ENCODE measurements at regions not wholly inside any gene's neighbourhood (a gene's known extent, or its start where the extent isn't known, plus 50 kb on each side); places are given as distances from the start of the nearest gene placed in this dataset.
A peak's percentile ranks its signal among the peaks of the same experiment; 100 is the strongest.

DNA sequence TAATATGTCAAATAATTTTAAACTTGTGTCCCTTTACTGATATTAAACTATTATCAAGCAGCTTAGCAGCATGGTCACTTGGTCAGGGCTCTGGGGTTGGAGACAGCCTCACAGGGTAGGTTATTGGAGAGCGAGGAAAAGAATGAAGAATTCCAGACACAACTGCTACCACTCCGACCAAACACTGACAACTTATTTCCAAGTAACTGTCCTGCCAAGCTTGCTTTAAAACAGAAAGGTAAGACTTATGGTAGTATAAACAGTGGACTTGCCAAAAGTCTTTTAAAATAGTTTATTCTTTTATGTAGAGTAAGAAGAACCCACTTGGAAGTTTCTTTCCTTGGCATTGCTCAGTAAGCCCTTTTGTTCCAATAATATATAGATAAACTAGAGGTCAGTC lies 364.1 kb downstream of the DEPDC1B start:
- DNase-seq (ENCODE audit: low read depth) = no peak

DNA sequence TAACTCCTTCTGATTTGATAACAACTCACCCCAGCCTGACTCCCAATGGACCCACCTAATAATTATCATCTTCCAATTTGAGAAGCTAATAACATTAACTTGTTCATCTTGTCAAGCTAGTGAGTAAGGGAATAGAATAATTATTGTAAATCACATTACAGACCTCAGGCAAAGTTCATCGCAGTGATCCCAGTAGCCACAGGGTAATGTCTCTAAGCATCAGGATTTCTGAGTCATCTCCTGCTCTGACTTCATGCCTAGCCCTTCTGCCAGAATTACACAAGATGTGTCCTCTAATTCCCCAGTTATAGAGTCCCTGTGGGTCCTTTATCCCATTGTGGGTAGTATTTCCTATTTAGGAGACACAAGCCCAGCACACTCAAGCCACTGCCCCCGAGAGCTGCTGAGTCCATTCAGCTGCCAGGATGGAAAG lies 365.7 kb downstream of the DEPDC1B start:
- no peak for DNase-seq (ENCODE audit: low read depth)

DNA sequence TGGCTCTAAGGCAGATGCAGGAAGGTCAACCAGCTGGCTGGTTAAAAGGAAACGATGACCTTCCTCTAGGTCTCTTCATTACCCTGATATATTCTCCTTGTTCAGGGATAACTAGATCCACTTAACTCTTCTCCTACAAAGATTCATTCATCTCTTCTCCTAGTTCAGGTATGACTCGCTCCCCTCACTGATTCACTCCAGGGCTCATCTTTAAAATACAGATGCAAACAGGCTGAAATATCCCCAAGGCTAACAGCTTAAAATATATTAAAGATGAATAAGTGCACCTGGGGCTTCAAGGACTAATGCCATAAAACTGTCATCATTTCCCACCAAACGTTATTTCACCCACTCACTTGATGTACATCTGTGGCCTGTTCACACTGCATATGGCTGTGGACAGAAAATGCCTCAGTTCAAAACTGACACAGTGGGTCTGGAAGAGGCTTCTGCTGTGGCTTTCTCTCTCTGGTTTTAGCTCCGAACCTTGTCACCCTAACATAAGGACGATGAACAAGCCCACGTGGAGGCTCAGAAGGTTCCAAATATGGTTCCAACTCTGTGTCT lies 366.9 kb downstream of the DEPDC1B start:
- DNase-seq (ENCODE audit: low read depth) = no peak

DNA sequence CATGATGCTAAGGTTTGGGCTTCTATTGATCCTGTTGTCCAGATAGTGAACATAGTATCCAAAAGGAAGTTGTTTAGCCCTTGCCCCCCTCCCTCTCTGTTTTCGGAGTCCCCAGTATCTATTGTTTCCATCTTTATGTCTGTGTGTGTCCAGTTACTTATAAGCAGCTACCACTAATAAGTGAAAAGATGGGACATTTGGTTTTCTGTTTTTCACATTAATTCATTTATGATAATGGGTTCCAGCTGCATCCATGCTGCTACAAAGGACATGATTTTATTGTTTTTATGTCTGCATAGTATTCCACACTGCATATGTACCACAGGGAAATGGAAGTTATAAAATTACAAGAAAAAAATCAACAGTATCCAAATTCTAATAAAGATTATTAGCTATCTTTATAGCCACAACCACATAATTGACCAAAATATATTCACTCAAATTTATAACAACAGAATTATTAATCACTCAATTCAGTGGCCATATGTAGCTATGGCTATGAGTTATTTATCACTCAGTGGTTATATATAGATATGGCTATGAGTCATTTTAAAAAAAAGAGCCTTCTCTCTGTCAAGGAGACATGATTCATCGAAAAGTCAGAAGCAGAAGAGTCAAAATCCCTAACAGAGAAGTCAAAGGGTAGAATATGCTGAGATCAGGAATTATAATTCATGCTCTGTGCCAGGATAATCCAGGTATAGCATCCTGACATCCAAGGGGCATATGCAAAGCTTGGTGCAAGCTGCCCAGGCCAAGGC lies 367.5 kb downstream of the DEPDC1B start:
- DNase-seq (ENCODE audit: low read depth) = no peak

DNA sequence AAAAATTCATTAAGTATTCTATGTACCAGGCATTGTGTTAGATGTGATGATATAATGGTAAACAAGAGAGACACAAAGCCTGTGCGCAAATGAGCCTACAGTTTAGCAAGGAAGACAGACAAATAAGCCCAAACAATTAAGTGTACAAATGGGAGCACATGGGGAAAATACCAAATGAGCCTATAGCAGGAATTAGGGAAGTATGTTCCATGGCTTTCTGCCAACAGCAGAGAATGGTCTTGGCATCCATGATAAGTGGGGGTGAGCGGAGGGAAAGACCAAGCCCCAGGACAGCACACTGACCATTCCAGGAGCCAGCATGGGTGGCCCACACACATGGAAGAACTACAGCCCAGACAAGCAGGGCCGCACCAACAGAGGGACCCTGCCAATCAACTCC lies 369.7 kb downstream of the DEPDC1B start:
- no peak for DNase-seq (ENCODE audit: low read depth)

DNA sequence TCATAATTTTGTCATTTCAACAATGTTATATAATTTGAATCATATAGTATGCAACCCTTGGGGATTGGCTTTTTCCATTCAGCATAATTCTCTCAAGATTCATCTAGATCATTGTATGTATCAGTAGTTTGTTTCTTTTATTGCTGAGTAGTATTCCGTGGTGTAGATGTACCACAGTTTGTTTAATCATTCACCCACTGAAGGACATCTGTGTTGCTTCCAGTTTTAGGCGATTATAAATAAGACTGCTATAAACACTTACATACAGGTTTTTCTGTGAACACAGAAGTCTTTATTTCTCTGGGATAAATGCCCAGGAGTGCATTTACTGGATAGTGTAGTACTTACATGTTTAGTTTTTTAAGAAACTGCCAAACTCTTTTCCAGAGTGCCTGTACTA lies 374.1 kb downstream of the DEPDC1B start:
- DNase-seq (ENCODE audit: low read depth) = no peak

DNA sequence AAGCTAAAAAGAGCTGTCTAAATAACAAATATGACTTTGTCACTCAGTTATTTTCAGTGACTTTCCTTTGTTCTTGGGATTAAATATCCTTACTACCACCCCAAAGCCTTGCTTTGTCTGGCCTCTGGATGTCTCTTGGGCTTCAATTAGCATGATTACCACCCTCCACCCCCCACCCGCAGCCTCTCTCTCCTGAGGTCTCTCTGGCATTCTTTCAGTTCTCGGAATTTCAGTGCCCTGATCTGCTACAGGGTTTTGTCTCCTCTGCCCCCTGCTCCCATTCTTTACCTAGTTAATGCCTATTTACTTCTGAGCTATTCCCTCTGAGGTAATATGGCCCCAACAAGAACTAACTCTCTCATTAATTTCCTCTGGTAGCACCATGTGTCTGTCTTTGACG lies 376.4 kb downstream of the DEPDC1B start:
- DNase-seq (ENCODE audit: low read depth) = no peak

DNA sequence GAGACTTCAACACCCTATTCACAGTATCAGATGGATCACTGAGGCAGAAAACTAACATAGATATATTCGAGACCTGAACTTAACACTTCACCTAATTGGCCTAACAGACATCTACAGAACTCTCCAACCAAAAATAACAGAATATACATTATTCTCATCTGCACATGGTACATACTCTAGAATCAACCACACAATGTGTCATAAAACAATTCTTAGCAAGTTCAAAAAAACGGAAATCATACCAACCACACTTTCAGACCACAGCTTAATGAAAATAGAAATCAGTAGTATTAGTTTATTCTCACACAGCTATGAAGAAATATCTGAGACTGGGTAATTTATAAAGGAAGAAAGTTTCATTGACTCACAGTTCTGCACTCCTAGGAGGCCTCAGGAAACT lies 387.9 kb downstream of the DEPDC1B start:
- DNase-seq (ENCODE audit: low read depth) = no peak

DNA sequence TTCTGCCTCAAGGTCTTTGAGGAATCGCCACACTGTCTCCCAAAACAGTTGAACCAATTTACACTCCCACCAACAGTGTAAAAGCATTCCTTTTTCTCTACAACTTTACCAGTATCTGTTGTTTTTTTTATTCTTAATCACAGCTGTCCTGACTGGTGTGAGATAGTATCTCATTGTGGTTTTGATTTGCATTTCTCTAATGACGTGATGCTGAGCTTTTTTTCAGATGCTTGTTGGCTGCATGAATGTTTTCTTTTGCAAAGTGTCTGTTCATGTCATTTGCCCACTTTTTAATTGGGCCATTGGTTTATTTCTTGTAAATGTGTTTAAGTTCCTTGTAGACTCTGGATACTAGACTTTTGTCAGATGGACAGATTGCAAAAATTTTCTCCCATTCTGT lies 400.0 kb downstream of the DEPDC1B start:
- DNase-seq (ENCODE audit: low read depth) = no peak

DNA sequence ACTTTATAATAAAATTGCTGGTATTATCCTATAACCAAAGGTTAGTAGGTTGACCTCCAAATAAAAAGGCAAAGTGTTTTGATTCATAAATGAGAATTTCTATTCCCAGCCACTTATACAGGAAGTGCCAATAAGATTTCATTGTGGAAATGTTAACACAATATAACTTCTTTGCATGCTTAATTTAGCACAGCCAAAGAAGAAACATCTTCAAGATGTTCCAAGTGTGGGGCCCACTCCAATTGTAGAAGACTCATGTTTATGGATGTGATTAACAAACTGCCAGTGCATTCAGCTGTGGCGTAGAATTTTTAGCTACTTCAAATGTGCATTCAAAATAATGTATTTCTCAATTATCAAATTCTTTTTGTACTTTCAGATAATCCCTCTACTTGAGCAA lies 402.3 kb downstream of the DEPDC1B start:
- no peak for DNase-seq (ENCODE audit: low read depth)

DNA sequence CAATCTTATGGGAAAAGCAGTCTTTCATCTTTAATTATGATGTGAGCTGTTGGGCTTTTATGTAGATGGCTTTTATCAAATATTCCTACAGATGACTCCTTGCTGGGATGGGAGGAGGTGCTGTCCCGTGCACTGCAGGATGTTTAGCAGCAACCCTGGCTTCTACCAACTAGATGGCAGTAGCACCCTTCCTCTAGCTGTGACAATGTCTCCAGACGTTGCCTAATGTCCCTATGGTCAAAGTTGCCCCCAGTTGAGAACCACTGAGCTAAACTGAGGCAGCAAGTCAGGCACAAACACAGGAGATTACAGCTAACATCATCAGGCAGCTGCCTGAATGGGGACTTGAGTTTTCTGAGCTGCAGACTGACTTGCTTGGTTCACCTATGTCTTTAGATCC lies 401.9 kb upstream of the PDE4D start:
- no peak for DNase-seq (ENCODE audit: low read depth)

DNA sequence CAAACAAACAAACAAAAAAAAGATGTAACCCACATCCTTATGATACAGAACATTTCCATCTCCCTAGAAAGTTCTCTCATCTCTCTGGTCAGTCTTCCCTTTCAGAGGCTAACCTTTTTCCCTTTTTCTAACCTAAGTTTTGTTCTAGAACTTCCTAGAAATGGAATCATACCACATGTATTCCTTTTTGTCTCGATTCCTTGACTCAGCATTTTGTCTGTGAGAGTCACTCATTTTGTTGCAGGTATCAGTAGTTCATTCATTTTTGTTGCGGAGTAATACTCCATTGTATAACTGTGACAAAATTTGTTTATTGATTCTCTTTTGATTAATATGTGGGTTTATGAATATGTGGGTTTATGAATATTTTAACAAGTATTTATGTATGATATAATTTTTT lies 400.0 kb upstream of the PDE4D start:
- no peak for DNase-seq (ENCODE audit: low read depth)

DNA sequence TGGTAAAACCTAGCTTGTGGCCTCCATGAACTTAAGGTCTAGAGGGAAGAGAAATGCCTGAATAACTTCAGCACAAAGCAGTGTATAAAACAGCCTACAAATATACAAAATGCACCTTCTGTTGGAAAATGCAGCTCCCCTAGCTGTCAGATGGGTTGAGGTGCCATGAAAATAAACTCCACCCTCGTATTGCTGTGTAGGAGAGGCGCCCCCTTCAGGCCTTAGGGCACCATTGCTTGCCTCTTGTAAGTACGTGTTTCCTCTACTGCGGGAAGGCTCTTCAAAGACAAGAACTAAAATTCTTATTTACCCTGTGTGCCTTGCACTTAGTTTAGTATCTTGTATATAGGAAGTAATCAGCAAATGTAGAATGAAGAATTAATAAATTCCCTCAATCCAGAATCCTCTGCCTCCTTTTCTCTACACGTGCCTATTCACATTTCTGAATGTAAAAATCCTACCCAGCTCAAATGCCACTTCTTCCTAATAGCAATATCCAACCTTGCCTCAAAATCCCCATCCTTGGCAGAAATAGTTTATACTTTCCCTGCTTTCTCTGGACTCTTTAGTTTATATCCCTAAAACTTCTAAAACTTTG lies 393.7 kb upstream of the PDE4D start:
- peak; percentile 12 for DNase-seq (ENCODE audit: low read depth)

DNA sequence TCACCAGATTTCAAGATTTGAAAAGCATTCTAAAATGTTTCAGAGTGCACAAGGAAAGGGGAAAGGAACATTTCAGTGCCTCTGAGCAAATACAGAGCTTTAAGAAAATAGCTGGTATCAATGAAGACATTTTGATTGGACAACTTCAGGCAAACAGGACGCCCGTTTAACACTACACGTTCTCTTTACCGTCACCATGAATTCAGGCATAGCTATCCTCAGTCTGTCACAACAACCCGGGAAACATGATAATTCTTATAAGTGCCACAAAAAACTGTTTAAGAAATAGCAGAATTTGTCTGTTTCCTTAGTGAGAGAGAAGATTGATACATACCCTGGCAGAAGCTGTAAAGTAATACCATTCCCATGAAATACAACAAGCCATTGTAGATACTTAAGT lies 392.4 kb upstream of the PDE4D start:
- no peak for DNase-seq (ENCODE audit: low read depth)

DNA sequence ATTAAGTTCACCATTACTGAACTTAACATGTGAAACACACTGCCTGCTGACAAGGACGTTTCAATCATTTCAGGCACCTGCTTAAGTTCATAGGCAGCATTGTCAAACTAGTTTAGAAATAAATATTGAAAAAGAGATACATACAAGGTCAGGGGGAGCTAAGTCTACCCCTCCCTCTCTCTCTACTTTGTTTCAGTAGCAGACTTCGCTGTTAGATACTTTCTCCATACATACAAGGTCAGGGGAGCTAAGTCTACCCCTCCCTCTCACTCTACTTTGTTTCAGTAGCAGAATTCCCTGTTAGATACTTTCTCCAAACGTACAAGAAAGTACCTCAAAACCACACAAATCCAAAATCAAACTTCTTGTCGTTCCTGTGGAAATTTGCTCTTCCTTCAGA lies 387.4 kb upstream of the PDE4D start:
- DNase-seq (ENCODE audit: low read depth) = no peak

DNA sequence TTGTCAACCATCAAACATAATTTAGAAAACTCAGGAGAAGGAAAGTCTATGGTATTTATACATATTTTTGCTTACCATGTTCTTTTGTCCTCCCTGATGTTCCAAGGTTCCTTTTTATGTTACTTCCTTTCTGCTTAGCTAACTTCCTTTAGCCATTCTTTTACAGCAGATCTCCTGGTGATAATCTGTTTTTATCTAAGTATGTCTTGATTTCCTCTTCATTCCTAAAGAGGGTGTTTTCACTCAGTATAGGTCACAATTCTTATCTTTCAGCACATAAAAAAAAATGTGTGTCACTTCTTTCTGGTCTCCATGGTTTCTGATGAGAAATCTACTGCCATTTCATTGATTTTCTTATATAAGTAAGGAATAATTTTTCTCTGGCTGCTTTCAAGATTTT lies 384.4 kb upstream of the PDE4D start:
- DNase-seq (ENCODE audit: low read depth) = no peak

DNA sequence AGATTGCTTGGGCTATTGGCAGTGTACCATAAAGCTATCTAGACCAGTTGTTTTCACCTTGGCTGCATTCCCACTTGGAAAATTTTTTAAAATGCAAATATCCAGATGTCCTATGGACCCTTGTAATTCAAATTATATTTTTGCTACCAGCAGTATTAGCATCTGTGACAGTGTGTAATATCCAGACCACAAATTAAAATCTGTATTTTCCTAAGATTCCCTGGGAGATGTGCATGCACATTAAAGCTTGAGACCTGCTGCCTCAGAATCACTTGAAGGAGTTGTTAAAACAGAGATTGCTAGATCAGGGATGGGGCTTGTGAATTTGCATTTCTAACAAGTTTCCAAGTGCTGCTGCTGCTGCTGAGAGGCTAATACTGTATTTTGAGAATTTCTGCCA lies 381.2 kb upstream of the PDE4D start:
- DNase-seq (ENCODE audit: low read depth) = no peak

DNA sequence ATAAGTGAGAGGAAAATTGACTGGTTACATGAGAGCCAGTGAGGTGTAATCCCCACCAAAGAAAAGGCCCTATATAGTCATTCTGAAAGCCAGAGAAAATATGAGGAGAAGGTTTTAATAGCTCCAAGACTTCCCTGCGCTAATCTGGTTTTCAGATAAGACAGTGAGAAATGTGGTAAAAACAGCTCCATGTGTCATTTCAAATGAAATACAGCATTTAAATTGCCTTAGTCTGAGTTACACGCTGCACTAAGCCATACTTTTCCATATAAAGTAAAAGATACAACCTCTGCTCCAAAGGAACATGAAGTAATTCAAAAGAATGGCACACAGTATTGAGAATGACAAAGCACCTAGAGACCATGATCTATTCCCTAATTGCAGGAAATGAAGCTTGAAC lies 378.0 kb upstream of the PDE4D start:
- no peak for DNase-seq (ENCODE audit: low read depth)

DNA sequence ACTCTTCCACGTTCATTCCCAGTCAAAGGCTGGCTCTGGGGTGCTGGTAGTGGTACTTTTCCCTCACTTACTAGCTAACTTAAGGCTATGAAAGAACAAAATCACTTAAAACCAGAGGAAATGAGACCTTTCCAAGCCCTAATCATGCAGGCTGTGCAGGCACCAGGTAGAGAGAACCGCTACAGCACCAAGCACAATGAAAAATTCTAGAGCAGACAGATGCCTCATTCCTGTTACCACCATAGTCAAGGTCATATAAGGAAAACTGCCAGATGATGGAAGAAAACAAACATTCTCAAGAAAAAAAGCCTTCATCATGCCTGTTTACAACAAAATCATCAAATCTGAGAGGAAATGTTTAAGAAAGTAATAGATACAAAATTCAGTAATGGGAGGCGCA lies 374.4 kb upstream of the PDE4D start:
- DNase-seq (ENCODE audit: low read depth) = no peak

DNA sequence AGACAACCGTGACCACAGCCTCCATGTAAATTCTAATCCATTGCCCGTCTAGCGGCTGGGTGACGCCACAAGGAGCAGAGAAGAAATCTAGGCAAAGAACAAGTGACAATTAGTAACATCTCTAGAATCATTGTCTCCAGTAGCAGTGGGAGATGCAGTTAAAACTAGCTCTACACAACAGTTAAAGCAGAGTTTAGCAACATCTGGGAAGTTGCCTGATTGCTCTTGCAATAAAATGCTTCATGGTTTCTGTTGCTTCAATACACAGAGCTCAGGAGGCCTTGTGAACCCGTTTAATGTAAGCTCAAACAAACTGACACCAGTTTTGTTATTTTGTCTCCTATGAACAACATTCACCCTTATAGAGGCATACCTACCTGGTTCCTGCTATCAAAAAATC lies 369.8 kb upstream of the PDE4D start:
- no peak for DNase-seq (ENCODE audit: low read depth)

DNA sequence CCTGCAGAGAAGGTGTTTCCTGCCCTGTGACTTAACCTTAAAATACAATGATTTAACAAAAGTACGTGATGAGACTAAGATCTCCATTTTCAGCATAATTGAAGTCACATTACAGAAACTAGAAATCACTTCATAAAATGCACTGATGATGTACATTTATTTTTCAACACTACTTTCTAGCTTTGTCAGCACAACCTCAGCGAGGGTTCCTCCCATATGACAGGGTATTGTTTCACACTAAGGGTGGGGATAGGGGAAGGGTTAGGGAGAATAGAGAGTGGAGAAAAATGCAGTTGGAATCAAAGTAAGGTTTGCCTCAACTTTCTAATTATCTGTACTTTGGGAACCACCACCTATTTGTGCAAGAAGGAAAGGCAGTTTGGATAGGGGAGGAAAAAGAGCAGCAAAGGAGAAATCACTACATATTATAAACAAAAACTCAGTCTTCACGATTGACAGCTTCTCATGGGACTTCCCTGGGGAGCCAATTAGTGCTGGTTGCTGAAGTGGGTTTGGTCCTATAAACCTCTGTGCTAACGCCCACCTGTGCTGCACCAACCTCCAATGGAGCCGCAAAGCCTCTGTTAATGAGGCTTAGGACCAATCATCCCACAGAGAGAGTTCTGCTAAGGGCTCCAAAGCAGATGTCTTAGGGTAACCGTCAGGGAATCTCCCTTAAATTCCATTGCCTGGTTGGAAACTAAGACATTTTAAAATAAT lies 369.2 kb upstream of the PDE4D start:
- DNase-seq (ENCODE audit: low read depth) = no peak

DNA sequence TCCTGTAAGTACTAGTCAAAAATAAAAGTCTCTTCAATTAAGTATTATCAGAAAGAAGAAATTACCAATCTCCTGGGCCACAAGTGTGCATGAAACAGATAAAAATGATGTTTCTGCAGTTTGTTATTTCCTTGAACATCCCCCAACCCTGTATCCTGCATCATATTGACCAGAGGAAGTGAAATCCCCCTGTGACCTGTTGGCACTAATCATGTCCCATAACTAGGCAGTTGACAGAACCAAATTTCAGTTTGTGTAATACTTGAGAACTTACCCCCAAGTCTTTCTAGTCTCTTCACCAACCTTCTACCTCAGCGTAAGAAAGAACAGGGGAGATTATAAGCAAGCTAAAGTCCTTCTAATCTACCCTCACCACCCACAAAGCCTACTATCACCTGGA lies 368.2 kb upstream of the PDE4D start:
- DNase-seq (ENCODE audit: low read depth) = no peak

DNA sequence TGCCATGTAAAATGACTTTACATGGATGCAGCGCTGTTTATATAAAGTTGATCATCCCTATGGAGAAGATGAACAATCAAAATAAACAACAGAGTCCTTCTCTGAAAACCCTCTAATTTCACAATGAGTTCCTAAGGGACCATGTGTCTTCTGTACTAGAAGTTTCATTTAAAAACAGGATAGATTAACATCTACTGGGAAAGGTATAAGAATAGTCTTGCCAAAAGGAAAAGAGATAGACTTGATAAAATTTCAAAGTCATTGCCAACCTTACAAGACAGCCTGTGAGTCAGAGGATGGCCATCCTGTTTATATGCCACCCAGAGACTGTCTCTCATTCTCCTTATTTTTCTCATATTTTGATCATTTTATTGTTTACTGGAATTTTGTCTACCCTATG lies 367.1 kb upstream of the PDE4D start:
- DNase-seq (ENCODE audit: low read depth) = no peak
